ENCODE measurements at regions not wholly inside any gene's neighbourhood (a gene's known extent, or its start where the extent isn't known, plus 50 kb on each side); places are given as distances from the start of the nearest gene placed in this dataset.
"Not testable (repeated sequence)": the region's sequence is repeated elsewhere in the genome, so short reads cannot be mapped to it uniquely, and the experiment has no call there.

DNA sequence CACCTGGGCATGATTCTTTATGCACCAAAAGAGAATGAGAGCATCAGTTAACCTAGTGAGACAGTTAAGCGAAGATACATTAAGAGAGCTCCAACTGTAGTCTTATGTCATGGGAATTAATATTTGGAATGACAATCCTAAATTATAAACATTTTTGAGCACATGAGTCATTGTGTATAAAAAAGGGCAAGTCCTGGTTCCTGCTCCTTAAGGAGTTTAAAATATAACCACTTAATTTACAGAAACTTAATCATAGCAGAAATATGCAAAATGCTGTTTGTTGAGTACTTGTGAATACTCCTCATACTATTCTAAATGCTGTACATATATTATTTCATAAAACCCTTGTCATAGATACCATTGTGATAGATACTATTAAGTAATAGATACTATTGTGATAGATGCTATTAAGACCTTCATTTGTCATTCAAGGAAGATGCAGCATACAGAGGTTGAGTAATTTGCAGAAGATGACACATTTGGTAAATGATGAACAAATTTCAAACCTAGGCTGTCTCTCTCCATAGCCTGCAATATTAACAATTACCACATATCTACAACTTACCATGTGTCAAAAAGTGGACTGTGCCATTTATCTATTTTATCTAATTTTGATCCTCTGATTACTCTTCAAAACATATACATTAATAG lies 301.0 kb downstream of the TBC1D4 start:
- DNase-seq (ENCODE audit: low spot score), result peak; percentile 12

DNA sequence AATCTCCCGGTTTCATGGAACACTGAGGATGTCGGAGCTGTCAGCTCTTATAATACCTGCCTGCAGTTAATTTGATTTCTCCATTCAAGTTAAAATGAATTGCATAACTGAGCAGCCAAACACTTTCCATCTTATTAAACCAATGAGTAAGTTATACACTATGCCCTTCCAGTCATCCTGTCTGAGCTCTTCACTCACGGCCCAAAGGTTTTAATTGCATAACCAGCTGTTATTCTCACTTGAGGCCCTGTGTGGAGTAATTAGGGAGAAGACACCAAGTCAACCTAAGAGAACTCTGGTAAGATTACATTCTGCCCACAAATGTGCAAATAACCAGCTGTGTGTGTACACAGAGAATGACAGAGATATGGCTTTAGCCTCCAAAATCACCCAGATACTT lies 303.5 kb downstream of the TBC1D4 start:
- no peak for DNase-seq (ENCODE audit: low spot score)

DNA sequence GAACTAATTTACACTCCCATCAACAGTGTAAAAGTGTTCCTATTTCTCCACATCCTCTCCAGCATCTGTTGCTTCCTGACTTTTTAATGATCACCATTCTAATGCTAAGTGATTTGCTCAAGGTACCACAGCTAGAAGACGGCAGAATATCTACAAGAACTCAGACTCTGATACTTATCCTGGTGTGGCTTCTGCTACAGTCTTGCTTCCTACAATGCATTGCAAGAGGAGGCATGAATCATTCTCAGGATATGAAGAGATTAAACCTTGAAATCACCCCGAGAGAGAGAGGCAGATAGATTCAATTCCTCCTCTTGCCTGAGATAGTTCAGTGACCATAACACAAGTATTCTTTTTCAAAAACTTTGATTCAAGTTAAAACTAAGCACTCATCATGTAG lies 306.4 kb downstream of the TBC1D4 start:
- DNase-seq (ENCODE audit: low spot score), result peak; percentile 33

DNA sequence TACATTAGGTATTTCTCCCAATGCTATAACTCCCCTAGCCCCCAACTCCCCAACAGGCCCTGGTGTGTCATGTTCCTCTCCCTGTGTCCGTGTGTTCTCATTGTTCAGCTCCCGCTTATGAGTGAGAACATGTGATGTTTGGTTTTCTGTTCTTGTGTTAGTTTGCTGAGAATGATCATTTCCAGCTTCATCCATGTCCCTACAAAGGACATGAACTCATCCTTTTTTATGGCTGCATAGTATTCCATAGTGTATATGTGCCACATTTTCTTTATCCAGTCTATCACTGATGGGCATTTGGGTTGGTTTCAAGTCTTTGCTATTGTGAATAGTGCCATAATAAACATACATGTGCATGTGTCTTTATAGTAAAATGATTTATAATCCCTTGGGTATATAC lies 306.9 kb downstream of the TBC1D4 start:
- not testable (repeated sequence) for DNase-seq (ENCODE audit: low spot score)

DNA sequence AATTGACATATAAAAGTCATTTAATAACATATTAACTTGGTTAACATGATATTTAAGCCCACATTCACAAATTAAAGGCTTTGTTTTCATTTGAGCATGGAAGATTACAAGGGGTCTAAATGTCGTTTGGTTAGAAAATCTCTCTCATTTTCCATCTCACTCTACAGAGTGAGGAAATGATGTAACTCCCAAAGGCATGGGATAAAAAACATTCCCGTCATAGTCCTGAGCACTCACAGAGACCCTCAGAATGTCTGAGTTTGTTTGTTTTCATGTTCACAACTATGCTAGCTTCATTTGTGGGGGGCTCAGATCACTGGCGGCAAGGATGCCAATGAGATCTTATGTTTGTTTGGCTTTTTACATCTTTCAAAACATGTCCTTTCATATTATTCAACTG lies 307.5 kb downstream of the TBC1D4 start:
- no peak for DNase-seq (ENCODE audit: low spot score)

DNA sequence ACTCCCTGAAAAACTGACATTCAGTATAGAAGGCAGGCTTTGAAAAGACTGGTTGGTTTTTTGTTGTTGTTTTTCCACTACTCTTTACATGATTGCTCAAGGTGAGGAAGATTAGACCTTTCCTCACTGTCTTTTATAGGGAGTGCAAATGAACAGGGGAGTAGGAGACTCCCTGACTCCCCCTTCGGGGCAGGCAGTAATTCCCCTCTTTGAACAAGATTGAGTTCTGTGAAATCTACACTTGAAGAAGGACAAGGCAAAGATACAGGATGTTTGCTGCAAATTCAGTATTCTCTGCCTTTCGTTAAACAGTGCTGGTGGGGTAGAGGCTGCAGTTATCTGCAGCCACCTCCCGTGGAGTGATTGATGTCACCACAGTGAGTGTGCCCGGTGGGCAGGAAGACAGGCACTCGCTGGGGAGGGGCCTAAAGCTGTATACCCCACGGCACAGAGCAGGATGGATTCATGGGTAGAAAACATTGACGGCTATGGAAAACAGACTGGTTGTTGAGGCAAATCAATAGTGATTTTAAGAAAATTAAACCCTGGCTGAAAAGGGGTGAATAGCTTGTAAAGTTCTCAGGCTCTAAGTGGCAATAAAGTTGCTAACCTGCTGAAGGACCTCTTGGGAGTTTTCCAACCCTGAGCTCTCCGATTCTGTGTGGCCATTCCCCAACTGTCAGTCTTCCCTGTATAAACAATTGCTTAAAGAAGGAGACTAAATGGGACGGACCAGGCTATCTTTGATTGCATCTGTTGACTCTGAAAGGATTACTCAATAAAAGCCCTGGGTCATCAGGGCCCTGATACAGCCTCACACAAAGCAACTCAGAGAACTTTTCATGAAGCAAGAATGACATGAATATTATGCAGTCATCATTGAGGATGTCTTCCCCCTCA lies 308.3 kb downstream of the TBC1D4 start:
- DNase-seq (ENCODE audit: low spot score), result no peak

DNA sequence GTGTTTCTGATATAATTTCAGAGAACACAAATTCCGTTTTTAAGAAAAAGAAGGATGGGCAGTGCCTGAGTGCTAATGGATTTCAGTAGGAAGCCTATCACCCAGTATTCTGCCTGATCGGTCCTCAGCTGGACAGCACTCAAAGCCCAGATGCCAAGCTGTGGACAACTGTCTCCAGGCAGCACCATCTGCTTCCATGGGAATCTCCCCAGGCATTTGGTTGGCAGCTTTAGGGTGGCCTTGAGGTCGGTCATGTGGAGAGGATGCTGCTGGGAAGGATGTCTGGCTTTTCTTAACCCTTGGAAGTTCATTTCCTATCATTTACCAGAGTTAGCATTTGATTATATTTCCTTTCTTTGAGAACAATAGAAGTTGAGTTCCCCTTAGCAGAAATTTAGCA lies 311.7 kb downstream of the TBC1D4 start:
- DNase-seq (ENCODE audit: low spot score), result no peak

DNA sequence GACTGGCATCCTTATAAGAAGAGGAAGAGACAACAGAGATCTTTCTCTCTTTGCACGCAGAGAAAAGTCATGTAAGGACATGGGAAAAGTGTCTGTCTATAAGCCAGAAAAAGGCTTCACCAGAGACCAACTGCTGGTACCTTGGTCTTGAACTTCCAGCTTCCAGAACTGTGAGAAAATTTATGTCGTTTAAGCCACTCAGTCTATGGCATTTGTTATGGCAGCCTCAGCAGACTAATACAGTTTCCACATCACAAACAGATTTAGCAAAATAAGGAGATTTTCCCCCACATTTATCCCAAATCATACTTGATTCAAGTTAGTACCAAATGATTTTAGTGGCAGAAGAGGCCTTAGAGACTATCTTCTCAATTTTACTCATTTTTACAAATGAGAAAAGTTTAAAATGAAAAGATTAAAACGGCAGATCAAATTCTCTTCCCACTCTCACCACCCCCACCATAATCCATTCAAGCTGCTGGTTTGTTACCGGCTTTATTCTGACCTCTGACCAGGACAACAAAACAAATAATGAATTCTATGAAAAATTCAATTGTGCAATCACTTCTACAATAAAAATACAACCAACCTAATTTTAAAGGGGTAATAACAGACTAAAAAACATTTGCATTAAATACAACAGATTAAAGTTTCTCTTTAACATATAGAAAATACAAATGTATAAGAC lies 316.3 kb downstream of the TBC1D4 start:
- DNase-seq (ENCODE audit: low spot score), result no peak

DNA sequence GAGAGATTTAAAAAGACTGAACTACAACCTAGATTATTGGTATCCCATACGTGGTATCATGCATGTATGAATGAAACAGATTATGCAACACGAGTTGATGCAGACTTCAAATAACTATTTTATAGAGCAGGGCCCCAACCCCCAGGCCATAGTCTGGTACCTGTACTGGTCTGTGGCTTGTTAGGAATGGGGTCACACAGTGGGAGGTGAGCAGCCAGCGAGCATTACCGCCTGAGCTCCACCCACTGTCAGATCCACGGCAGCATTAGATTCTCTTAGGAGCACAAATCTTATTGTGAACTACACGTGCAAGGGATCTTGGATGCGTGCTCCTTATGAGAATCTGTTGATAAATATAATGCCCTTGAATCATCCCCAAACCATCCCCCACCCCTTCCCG lies 320.2 kb downstream of the TBC1D4 start:
- no peak for DNase-seq (ENCODE audit: low spot score)

DNA sequence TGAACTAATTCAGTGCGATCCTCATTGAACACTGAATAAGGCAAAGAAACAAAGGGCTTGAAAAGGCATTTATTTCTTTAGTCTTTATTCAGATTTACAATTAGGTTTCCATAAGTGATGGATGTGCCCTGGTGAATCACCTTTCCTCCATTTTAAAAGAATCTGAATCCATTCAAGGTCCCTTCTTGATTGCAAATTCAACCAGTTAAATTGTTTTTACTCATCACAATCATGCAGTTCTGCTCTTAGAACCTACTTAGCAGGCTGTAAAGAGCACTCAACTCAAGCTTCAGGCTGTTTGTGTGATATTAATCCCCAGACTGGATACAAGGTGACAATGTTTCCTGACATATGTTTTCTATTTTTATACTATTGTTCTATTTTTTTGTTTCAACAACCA lies 321.0 kb downstream of the TBC1D4 start:
- DNase-seq (ENCODE audit: low spot score), result no peak

DNA sequence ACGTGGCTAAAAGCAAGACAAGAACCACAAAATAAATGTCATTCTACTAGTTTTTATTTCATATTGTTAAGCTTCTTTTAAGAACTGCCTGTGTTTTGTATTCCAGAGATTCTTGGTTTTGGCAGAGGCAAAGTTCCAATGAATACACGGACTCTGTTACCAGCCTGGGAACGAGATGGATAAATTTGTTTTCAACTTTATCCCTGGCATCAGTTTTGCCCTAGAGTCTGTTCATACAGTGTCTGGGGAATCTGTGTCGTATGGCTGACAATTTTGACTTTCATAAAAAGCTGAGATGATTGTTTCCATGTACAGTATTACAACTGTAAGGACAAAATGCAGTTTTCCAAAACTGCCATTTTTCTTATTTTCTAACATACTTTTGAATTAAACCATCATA lies 327.6 kb downstream of the TBC1D4 start:
- DNase-seq (ENCODE audit: low spot score), result no peak

DNA sequence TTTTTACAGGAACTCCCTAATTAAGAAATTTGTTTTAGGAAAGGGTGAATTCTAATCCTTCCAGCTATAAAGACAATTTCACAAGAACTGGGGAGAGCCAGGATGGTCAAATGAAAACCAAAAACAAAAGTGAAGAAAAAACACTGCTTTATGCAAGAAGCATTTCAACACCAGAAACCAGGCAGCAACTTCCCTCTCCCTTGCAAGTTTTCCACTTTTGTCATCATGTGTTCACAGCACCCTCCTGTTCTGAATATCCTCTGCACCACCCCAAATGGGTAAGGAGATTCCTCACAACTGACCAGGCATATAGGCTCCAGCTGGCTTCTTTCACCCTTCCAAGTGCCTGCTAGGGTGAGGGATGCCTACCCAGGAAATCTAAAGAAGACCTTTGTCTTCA lies 328.1 kb downstream of the TBC1D4 start:
- DNase-seq (ENCODE audit: low spot score), result no peak

DNA sequence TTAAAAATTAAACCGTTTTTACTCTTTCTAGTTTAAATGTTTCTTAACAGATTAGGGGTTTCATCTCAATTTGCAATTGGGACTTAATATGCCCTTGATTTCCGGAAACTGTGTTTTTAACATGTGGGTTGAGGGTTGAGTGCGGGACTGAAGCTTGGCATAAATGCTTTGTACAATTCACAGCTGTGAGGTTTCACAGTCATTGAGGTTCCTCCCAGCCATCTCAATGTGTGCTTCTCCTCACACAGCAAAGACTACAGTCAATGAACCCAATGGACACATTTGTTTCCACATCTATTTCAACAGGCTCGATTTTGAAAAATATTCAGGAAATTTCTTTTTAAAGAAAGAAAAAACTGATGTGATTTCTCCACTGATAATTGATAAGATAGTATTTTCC lies 328.6 kb downstream of the TBC1D4 start:
- no peak for DNase-seq (ENCODE audit: low spot score)

DNA sequence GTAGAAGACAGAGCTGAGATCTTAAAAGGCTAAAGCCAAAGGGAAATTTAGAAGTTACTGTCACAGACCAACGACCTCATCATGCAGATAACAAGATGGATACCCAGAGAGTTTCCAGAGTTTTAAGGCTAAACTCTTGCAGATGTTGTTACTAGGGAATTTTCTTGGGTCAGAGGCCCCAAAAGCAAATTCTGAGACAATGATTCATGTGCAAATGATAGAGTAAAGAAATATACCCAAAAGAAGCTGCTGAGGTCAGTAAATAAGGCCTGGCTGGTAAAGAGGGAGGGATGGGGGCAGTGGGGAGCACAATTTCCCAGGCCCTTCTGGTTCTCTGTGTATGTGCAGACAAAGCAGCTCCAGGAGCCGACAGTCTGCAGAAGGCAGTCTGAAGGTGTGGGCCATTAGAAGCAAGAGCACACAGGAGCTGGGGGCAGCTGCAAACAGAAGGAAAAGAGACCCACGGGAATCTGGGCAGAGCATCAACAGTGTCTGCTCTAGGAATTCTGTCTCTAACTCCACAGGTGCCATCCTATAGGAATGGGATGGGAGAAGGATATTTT lies 330.8 kb downstream of the TBC1D4 start:
- peak; percentile 45 for DNase-seq (ENCODE audit: low spot score)

DNA sequence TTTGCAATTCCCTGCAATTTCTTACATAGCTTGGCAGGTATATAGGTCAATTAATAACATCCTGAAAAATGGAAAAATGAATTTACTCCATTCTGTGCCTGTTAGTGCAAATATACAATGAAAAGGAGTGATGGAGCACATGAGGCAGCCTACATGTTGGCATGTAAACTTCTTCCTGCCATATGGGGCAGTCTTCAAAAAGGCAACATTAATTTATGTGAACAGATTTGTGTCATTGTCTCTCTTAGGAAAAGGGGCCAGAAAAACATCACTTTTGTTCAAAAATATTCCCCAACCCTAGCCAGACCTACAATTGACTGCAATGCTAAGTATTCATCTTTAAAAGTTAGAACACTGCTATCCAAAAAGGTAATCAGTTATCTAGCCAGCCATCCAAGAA lies 332.2 kb downstream of the TBC1D4 start:
- no peak for DNase-seq (ENCODE audit: low spot score)

DNA sequence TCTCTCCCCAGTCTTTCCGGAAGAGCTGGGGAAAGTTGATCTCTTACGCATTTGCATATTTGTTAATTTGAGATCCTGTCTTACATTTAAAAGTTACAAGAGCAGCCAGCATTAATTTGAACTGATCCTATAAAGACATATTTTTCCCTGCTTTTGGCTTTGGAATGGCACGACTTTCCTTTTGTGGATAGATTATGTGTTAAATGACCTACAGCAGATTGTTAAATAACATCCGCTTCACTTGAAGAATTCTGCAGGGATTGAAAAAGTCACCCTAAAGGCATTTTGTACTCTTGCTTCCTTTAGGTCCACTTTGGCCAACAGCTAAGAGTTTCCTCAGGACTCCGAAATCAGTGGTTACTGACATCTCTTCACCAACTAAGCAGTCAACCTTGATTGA lies 334.0 kb downstream of the TBC1D4 start:
- DNase-seq (ENCODE audit: low spot score), result no peak

DNA sequence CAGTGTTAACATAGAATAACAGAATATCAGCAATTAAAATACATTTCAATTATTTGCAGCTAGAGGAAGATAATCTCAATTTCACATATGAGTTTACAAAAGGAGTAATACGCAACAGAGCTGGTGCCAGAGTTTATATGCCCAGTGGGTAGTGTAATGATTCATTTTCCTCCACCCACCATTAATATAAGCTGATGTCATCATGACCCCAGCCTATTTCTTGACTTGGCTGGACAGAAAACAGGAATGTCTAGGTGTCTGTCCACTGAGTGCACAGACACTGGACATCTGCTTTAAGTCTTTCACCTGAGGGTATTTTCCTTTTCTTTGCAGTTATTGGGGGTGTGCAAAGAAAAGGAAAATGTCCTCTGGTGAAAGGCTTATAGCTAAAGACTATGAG lies 335.5 kb downstream of the TBC1D4 start:
- no peak for DNase-seq (ENCODE audit: low spot score)

DNA sequence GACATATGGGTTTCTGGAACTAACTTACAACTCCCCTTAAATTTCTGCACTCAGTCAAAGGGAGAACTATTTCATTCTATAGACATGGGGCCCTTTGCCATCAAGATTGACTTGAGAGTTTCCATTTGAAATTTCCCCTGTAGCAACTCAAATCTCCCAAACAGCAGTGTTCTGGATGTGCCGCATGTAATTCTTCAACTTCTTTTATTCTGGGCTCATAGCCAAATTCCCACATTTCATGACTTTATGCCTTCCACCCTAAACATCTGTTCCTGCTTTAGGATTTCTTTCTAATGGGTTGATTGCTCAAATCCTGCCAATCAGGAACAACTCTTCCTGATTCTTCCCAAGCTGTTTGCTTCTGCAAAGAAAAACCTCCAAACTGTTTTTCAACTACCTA lies 336.0 kb downstream of the TBC1D4 start:
- DNase-seq (ENCODE audit: low spot score), result peak; percentile 54

DNA sequence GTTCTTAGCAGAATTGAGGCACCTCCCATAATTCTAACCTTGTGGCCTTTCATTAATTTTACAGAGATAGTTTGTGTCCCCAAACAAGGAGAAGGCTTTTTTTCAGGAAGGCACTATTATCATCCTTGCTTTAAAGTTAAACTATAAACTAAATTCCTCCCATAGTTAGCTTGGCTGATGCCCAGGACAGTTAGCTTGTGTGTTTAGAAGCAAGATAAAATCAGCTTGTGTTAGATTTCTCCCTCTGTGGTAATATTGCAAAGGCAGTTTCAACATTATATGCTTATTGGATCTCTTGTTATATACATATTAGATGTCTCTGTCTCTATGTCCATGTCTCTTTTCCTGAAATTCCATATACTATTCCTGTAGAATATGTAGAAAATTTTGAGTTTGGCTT lies 342.7 kb downstream of the TBC1D4 start:
- DNase-seq (ENCODE audit: low spot score), result peak; percentile 27

DNA sequence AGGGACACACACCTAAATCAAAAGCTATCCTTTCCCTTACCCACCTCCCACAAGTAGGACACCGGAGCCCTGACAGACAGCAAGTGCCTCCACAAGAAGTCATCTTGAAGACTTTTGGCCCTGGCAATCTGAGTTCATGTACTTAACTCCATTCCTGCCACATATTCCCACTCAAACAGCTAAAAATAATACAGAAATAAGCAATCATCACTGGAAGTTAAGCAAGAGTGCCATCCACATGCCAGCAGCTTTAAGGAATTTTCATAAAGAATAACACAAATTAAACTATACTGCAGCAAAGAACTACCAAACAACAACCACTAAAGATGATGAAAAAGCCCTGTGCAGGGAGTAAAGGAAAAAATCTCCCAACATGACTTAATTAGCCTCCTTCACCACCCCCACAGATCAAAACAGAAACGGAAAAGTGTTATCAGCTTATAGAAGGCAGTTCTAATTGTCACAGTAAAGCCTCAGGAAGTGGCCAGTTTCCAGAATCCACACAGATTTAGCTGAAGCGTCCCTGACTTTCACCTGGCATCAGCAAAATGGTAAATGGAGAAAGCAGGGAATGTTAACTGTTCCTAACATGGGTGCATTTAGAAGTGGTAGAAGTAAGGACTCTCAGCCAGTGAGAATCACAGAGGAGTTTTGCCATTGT lies 343.9 kb downstream of the TBC1D4 start:
- DNase-seq (ENCODE audit: low spot score), result no peak

DNA sequence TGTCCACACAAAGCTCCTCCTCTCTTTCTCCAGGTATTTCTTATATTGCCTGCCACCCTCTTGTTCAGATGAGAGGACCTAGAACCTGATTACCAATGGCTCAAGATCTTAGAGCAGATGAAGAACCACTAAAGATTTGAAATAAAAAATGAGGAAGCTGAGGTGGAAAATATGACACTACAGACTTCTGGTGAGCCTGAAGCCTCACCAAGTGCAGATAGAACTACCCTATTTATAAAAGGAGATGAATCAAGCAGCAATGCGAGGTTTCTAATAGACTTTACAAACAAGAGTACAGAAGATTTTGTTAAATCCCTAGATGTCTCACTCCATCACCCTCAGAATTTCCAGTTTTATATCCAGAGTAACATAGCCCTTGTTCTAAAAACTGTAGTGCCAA lies 345.8 kb downstream of the TBC1D4 start:
- no peak for DNase-seq (ENCODE audit: low spot score)

DNA sequence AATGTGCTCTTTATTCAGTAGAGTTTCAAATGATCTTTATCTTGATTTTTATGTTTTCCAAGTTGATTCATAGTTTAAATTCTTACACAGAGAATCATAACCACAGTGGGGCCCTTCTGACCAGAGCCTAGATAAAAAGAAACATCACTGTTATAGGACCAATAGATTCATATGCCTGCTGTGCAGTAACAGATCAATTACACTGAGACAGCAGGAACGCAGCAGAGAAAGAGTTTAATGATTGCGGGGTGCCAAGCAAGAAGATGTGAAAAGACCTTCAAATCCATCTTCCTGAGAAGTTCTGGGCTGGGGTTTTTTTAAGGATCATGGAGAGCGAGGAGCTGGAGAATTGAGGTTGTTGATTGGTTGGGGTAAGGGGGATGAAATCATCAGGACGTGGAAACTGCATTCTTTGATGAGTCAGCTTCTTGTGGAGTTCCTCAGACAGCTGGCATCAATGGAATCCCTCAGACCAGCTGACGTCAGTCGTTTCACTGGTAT lies 346.6 kb downstream of the TBC1D4 start:
- no peak for DNase-seq (ENCODE audit: low spot score)
